AG09309 (cell line): ENCODE measurements at regions not wholly inside any gene's neighbourhood (a gene's known extent, or its start where the extent isn't known, plus 50 kb on each side); places are given as distances from the start of the nearest gene placed in this dataset.

Experiments
- DNase-seq: peaks from one replicate; pipeline ENCODE4 v3.0.0-alpha.2; 2010; ENCODE audit warnings: low read depth
- H3K4me3 ChIP-seq: 2 replicates; pipeline ENCODE4 v1.5.1; 2011; ENCODE audit warnings: mild to moderate bottlenecking, low read depth, low read length, moderate library complexity; ENCODE audit not compliant: control insufficient read depth
- TF ChIP-seq, protein P1 (sequence below): IDR thresholded peaks from 2 replicates; pipeline ENCODE4 v1.5.1; 2011; ENCODE audit warnings: mild to moderate bottlenecking, low read depth, low read length, inconsistent platforms; ENCODE audit not compliant: insufficient read depth, control insufficient read depth; ENCODE audit errors: missing control alignments

DNA sequence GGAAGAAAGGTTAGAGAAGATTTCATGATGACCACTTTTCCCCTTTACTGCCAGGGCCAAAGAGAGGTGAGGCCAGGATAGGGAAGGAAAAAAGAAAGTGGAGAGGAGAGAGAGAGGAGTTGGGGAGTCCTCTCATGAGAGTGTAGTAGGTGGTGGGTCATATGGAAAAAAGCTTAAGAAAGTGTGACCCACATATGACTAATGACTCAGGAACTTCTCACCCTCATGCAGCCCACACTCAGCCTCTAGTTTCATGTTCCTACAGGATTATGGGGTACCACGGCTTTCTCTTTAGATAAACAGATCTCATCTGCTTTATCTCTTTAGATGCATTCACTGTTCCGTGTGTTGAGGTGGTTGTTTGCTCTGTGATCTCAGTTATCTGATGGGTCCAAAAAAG, 462.5 kb upstream of the IGFBP3 start:
- no peak overlapping the region for H3K4me3 ChIP-seq
- TF ChIP-seq, protein P1, sequence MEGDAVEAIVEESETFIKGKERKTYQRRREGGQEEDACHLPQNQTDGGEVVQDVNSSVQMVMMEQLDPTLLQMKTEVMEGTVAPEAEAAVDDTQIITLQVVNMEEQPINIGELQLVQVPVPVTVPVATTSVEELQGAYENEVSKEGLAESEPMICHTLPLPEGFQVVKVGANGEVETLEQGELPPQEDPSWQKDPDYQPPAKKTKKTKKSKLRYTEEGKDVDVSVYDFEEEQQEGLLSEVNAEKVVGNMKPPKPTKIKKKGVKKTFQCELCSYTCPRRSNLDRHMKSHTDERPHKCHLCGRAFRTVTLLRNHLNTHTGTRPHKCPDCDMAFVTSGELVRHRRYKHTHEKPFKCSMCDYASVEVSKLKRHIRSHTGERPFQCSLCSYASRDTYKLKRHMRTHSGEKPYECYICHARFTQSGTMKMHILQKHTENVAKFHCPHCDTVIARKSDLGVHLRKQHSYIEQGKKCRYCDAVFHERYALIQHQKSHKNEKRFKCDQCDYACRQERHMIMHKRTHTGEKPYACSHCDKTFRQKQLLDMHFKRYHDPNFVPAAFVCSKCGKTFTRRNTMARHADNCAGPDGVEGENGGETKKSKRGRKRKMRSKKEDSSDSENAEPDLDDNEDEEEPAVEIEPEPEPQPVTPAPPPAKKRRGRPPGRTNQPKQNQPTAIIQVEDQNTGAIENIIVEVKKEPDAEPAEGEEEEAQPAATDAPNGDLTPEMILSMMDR: no peak
- DNase-seq: peak; percentile 4

DNA sequence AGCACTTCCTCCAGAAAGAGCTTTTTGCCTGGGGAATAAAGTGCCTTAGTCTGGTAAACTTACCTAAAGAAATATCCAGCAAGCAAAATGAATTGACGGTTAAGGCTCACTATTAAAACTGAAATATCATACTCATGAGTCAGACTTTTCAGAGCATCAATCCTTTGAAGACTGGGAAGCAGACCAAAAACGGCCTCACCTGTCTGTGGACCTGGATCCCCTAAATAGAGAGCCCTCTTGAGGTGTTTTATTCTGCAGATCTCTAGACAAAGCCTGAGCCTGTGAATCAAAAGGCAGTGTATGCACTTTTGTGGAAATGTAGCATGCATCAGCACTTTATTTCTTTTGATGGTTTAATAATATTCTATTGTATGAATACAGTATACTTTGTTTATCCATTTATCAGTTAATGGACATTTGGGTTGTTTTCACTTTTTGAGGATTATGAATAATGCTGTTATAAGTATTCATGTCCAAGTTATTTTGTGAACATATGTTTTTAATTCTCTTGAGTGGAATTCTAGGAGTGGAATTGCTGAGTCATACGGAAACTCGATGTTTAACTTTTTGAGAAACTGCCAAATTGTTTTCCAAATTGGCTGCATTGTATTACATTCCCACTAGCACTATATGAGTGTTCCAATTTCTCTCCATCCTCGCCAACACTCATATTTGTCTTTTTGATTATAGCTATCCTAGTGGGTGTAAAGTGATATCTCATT, 449.0 kb upstream of the IGFBP3 start:
- H3K4me3 ChIP-seq: no peak overlapping the region
- DNase-seq: peak; percentile 84
- TF ChIP-seq, protein P1: no peak

DNA sequence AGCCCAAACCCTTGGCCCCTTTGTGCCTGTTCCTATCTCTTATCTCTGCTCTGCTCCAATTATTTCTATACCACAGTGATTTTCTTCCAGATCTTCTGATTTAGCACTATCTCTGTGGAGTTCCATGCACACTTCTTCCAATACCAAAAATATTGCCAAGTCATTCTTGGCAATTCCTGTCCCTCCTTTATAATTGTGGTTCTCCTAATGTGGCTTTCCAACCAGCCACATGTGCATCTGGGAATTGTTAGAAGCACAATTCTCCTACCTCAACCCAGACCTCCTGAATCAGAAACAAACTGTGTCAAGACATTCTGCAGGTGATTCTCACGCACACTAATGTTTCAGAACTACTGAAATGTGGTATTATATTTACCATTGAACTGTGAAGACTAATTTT, 447.8 kb upstream of the IGFBP3 start:
- TF ChIP-seq, protein P1: no peak
- DNase-seq: no peak
- H3K4me3 ChIP-seq: no peak overlapping the region

DNA sequence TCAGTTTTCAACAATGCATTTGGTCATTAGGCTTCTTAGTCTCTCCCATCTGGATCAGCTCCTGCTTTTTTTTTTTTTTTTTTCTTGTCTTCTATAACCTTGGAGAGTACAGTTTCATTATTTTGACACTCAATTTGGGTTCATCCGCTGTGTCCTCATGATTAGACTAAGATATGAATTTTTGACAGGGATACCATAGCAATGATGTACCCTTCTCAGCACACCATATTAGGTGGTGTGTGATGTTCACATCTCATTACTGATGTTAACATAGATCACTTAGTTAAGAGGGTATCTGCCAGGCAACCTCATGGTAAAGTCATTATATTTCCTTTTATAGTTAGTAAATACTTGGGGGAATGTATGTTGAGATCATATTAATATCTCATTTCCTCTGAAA, 445.5 kb upstream of the IGFBP3 start:
- TF ChIP-seq, protein P1: no peak
- no peak overlapping the region for H3K4me3 ChIP-seq
- DNase-seq: no peak

DNA sequence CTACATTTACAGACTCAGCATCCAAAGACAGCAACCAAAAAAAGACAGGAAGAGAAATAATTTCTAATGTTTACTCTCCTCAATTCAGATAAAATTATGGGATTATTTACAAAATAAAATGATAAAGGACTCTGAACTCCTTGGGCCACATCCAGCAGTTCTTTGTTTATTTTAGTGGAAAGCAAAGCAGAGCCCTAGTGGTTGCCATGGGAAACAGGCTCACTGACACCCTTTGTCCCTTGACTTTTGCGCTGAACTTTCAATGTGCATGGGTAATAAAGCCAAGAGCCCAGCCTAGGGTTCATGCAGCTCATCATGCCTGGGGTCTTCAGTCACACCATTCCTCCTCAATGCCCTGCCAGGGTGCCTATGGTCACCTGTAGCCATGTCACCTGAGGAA, 442.6 kb upstream of the IGFBP3 start:
- TF ChIP-seq, protein P1: no peak
- H3K4me3 ChIP-seq: no peak overlapping the region
- DNase-seq: no peak

DNA sequence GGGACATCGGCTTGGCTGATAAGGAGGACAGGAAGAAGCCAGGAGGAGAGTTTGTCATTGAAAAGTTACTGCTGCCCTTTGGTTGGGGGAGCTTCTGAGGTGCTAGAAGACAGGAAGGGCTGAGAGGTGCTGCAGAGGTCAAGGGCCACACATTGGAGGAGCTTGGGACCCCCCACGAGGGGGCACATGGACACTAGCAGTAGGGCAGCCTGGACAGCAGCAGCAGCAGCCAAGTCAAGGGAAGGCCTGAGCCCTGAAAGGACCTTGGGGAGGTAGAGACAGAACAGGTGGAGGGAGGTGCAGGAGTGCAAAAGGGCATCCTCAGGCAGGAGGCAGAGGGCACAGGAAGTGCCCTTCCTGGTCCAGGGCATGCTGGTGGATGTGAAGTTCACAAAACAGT, 439.7 kb upstream of the IGFBP3 start:
- TF ChIP-seq, protein P1: no peak
- DNase-seq: no peak

More for the DNA sequence above, 439.7 kb upstream of the IGFBP3 start:
- no peak overlapping the region for H3K4me3 ChIP-seq
